Activated CD4-positive, alpha-beta T cell treated with anti-CD3 and anti-CD28 coated beads, Interleukin-2, amount 10 ng/mL, durations not matched to agents 24 days and 14 days (primary cell): ENCODE measurements at regions not wholly inside any gene's neighbourhood (a gene's known extent, or its start where the extent isn't known, plus 50 kb on each side); places are given as distances from the start of the nearest gene placed in this dataset.

ENCODE experiments used
- DNase-seq: peaks from one replicate; pipeline ENCODE4 v3.0.0; 2022
- H3K27ac Mint-ChIP-seq: one replicate; pipeline ENCODE4 v1.8.0; 2022; ENCODE audit warnings: mild to moderate bottlenecking, mixed read lengths
- H3K27me3 Mint-ChIP-seq: one replicate; pipeline ENCODE4 v1.8.0; 2022; ENCODE audit warnings: mixed read lengths
- H3K36me3 Mint-ChIP-seq: one replicate; pipeline ENCODE4 v1.8.0; 2022; ENCODE audit warnings: low read depth, mild to moderate bottlenecking, mixed read lengths
- H3K4me1 Mint-ChIP-seq: one replicate; pipeline ENCODE4 v1.8.0; 2021; ENCODE audit warnings: mixed read lengths
- H3K4me3 Mint-ChIP-seq: one replicate; pipeline ENCODE4 v1.8.0; 2022; ENCODE audit warnings: mild to moderate bottlenecking, moderate library complexity, mixed read lengths
- H3K9me3 Mint-ChIP-seq: one replicate; pipeline ENCODE4 v1.8.0; 2021; ENCODE audit warnings: mixed read lengths
- intact Hi-C: fragments of 100-400 bp; cut with micrococcal nuclease; formaldehyde crosslinking; loops from one replicate; pipeline ENCODE4 v1.15.1; 2023

GRCh38 chr16:65783709-65784474 lies 582.6 kb upstream of the CDH5 start:
- DNase-seq, result no peak
- no peaks in the 10 kb centered on the region for H3K36me3 Mint-ChIP-seq

GRCh38 chr16:65782611-65783600 lies 583.6 kb upstream of the CDH5 start:
- no peaks in the 10 kb centered on the region for H3K9me3 Mint-ChIP-seq

More at GRCh38 chr16:65783709-65784474, 582.6 kb upstream of the CDH5 start:
- H3K9me3 Mint-ChIP-seq, result no peaks in the 10 kb centered on the region
- H3K4me3 Mint-ChIP-seq, result no peak overlapping the region
- no peaks in the 10 kb centered on the region for H3K27me3 Mint-ChIP-seq
- intact Hi-C loops, result no loop called here
- H3K27ac Mint-ChIP-seq, result no peak overlapping the region
- H3K4me1 Mint-ChIP-seq, result no peaks in the 10 kb centered on the region

GRCh38 chr16:65781855-65782254 lies 584.6 kb upstream of the CDH5 start:
- no peaks in the 10 kb centered on the region for H3K4me1 Mint-ChIP-seq
- intact Hi-C loops, result no loop called here
- no peak overlapping the region for H3K4me3 Mint-ChIP-seq
- DNase-seq, result no peak
- no peak overlapping the region for H3K27ac Mint-ChIP-seq
- H3K36me3 Mint-ChIP-seq, result no peaks in the 10 kb centered on the region
- no peaks in the 10 kb centered on the region for H3K27me3 Mint-ChIP-seq
- no peaks in the 10 kb centered on the region for H3K9me3 Mint-ChIP-seq

More at GRCh38 chr16:65782611-65783600, 583.6 kb upstream of the CDH5 start:
- Mint-ChIP-seq H3K27ac (no peak overlapping the region), H3K36me3 (no peaks in the 10 kb centered on the region), H3K4me1 (no peaks in the 10 kb centered on the region), H3K27me3 (no peaks in the 10 kb centered on the region), H3K4me3 (no peak overlapping the region)
- intact Hi-C loops, result no loop called here
- DNase-seq, result no peak

GRCh38 chr16:65781363-65781762 lies 585.1 kb upstream of the CDH5 start:
- Mint-ChIP-seq H3K27ac (no peak overlapping the region), H3K4me3 (no peak overlapping the region), H3K27me3 (no peaks in the 10 kb centered on the region), H3K9me3 (no peaks in the 10 kb centered on the region), H3K4me1 (no peaks in the 10 kb centered on the region), H3K36me3 (no peaks in the 10 kb centered on the region)
- no peak for DNase-seq
- intact Hi-C loops, result no loop called here

GRCh38 chr16:65779201-65779600 lies 587.3 kb upstream of the CDH5 start:
- no peak overlapping the region for H3K27ac Mint-ChIP-seq
- H3K27me3 Mint-ChIP-seq, result no peaks in the 10 kb centered on the region
- H3K9me3 Mint-ChIP-seq, result no peaks in the 10 kb centered on the region
- H3K4me1 Mint-ChIP-seq, result no peaks in the 10 kb centered on the region
- intact Hi-C loops, result no loop called here
- DNase-seq, result no peak
- no peak overlapping the region for H3K4me3 Mint-ChIP-seq
- H3K36me3 Mint-ChIP-seq, result no peaks in the 10 kb centered on the region

- H3K4me3 Mint-ChIP-seq, result no peak overlapping the region
- H3K36me3 Mint-ChIP-seq, result no peaks in the 10 kb centered on the region
These were observed 589.8 kb upstream of the CDH5 start for GRCh38 chr16:65776639-65777183.

GRCh38 chr16:65775829-65776228 lies 590.7 kb upstream of the CDH5 start:
- Mint-ChIP-seq H3K36me3 (no peaks in the 10 kb centered on the region), H3K27ac (no peak overlapping the region), H3K4me3 (no peak overlapping the region), H3K4me1 (no peaks in the 10 kb centered on the region), H3K27me3 (no peaks in the 10 kb centered on the region), H3K9me3 (peaks cover 3% of the 10 kb centered on the region)
- DNase-seq, result no peak
- intact Hi-C loops, result no loop called here

More at GRCh38 chr16:65776639-65777183, 589.8 kb upstream of the CDH5 start:
- Mint-ChIP-seq H3K27ac (no peak overlapping the region), H3K9me3 (peaks cover 3% of the 10 kb centered on the region), H3K4me1 (no peaks in the 10 kb centered on the region), H3K27me3 (no peaks in the 10 kb centered on the region)
- intact Hi-C loops, result no loop called here
- DNase-seq, result no peak

- intact Hi-C loops, result no loop called here
- peaks cover 3% of the 10 kb centered on the region for H3K9me3 Mint-ChIP-seq
- DNase-seq, result no peak
- no peaks in the 10 kb centered on the region for H3K36me3 Mint-ChIP-seq
- peaks cover 1% of the 10 kb centered on the region for H3K4me1 Mint-ChIP-seq
- no peak overlapping the region for H3K4me3 Mint-ChIP-seq
- no peaks in the 10 kb centered on the region for H3K27me3 Mint-ChIP-seq
- H3K27ac Mint-ChIP-seq, result no peak overlapping the region
These were observed 592.1 kb upstream of the CDH5 start for GRCh38 chr16:65774350-65774749.

GRCh38 chr16:65773301-65773874 lies 593.1 kb upstream of the CDH5 start:
- DNase-seq, result no peak
- no peaks in the 10 kb centered on the region for H3K27me3 Mint-ChIP-seq
- peaks cover 1% of the 10 kb centered on the region for H3K4me1 Mint-ChIP-seq
- no peak overlapping the region for H3K27ac Mint-ChIP-seq
- peaks cover 3% of the 10 kb centered on the region for H3K9me3 Mint-ChIP-seq
- intact Hi-C loops, result no loop called here
- H3K4me3 Mint-ChIP-seq, result no peak overlapping the region
- H3K36me3 Mint-ChIP-seq, result no peaks in the 10 kb centered on the region

GRCh38 chr16:65772134-65772732 lies 594.3 kb upstream of the CDH5 start:
- H3K36me3 Mint-ChIP-seq, result no peaks in the 10 kb centered on the region
- no peak overlapping the region for H3K27ac Mint-ChIP-seq
- H3K9me3 Mint-ChIP-seq, result peaks cover 3% of the 10 kb centered on the region
- DNase-seq, result no peak
- intact Hi-C loops, result no loop called here
- peaks cover 1% of the 10 kb centered on the region for H3K4me1 Mint-ChIP-seq
- H3K4me3 Mint-ChIP-seq, result no peak overlapping the region
- no peaks in the 10 kb centered on the region for H3K27me3 Mint-ChIP-seq

GRCh38 chr16:65771707-65772106 lies 594.8 kb upstream of the CDH5 start:
- DNase-seq, result no peak
- Mint-ChIP-seq H3K4me3 (no peak overlapping the region), H3K9me3 (peaks cover 3% of the 10 kb centered on the region), H3K27me3 (no peaks in the 10 kb centered on the region), H3K4me1 (peaks cover 1% of the 10 kb centered on the region), H3K36me3 (no peaks in the 10 kb centered on the region), H3K27ac (no peak overlapping the region)
- intact Hi-C loops, result no loop called here

GRCh38 chr16:65770752-65771151 lies 595.7 kb upstream of the CDH5 start:
- Mint-ChIP-seq H3K27me3 (no peaks in the 10 kb centered on the region), H3K9me3 (peaks cover 3% of the 10 kb centered on the region), H3K27ac (no peak overlapping the region), H3K36me3 (no peaks in the 10 kb centered on the region), H3K4me1 (peaks cover 1% of the 10 kb centered on the region), H3K4me3 (no peak overlapping the region)
- intact Hi-C loops, result no loop called here
- no peak for DNase-seq

GRCh38 chr16:65769776-65770438 lies 596.6 kb upstream of the CDH5 start:
- no peaks in the 10 kb centered on the region for H3K36me3 Mint-ChIP-seq
- peaks cover 3% of the 10 kb centered on the region for H3K9me3 Mint-ChIP-seq
- peaks cover 1% of the 10 kb centered on the region for H3K4me1 Mint-ChIP-seq
- H3K27me3 Mint-ChIP-seq, result no peaks in the 10 kb centered on the region
- DNase-seq, result no peak
- intact Hi-C loops, result no loop called here
- H3K4me3 Mint-ChIP-seq, result no peak overlapping the region
- H3K27ac Mint-ChIP-seq, result no peak overlapping the region
